Left ventricle myocardium inferior (tissue), 1 donor: ENCODE measurements at regions not wholly inside any gene's neighbourhood (a gene's known extent, or its start where the extent isn't known, plus 50 kb on each side); places are given as distances from the start of the nearest gene placed in this dataset.

Experiments used
- DNase-seq: peaks from one replicate; pipeline ENCODE4 v3.0.0-alpha.2; 2020
- H3K27ac ChIP-seq: fragments of 200-600 bp; replicated peaks from 2 replicates; pipeline ENCODE4 v1.8.0; 2021
- H3K27me3 ChIP-seq: fragments of 200-600 bp; 2 replicates; pipeline ENCODE4 v1.8.0; 2021; ENCODE audit warnings: low read depth
- H3K36me3 ChIP-seq: fragments of 200-600 bp; 2 replicates; pipeline ENCODE4 v1.8.0; 2021
- H3K4me1 ChIP-seq: fragments of 200-600 bp; 2 replicates; pipeline ENCODE4 v1.8.0; 2021
- H3K4me3 ChIP-seq: fragments of 200-600 bp; 2 replicates; pipeline ENCODE4 v1.8.0; 2021; ENCODE audit warnings: mild to moderate bottlenecking, moderate library complexity
- H3K9me3 ChIP-seq: fragments of 200-600 bp; replicated peaks from 2 replicates; pipeline ENCODE4 v1.8.0; 2021
- intact Hi-C: fragments of 100-400 bp; cut with micrococcal nuclease; formaldehyde crosslinking; loops from one replicate; pipeline ENCODE4 v1.11.0; 2022
- TF ChIP-seq, protein P1 (sequence below): fragments of 200-600 bp; IDR thresholded peaks from 2 replicates; pipeline ENCODE4 v1.8.0; 2021; ENCODE audit warnings: antibody characterized with exemption, mild to moderate bottlenecking, borderline replicate concordance
- donor health status: DM: no; HTN: yes; CAD: no; lungs with severe emphysema.

DNA sequence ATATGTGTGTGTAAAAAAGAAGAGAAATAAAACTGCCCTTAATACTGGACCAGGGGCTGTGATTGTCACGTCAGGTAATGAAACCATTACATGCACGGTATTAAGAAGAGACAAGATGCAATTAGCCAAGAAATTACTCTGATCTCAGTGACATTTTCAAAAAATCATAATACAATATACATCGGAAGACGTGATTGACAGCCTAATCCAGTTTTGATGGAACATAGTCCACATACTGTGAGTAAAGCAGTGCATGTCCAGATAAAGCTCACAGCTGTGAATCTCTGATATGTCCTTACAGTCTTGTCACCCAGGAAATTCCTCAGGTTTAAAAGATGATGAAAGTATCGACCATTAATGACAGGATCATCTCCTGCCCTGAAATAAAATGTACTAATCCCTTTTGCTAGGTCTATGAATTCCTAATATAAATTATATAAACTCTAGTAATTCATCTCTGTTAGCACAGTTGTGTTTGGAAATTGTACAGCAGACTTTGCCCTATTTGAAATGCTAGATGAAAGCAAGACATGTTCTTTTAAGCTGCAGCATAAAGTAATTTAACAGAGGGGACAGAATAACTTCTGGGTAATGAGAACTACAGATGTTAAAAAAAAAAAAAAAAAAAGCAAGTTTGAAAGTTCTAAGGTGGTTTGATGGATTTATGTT is 119.5 kb upstream of the TMCO5A start:
- H3K27ac ChIP-seq, result no peak overlapping the region
- peaks cover 3% of the 10 kb centered on the region for H3K27me3 ChIP-seq
- intact Hi-C loops, result no loop called here
- no peaks in the 10 kb centered on the region for H3K36me3 ChIP-seq
- TF ChIP-seq, protein P1, sequence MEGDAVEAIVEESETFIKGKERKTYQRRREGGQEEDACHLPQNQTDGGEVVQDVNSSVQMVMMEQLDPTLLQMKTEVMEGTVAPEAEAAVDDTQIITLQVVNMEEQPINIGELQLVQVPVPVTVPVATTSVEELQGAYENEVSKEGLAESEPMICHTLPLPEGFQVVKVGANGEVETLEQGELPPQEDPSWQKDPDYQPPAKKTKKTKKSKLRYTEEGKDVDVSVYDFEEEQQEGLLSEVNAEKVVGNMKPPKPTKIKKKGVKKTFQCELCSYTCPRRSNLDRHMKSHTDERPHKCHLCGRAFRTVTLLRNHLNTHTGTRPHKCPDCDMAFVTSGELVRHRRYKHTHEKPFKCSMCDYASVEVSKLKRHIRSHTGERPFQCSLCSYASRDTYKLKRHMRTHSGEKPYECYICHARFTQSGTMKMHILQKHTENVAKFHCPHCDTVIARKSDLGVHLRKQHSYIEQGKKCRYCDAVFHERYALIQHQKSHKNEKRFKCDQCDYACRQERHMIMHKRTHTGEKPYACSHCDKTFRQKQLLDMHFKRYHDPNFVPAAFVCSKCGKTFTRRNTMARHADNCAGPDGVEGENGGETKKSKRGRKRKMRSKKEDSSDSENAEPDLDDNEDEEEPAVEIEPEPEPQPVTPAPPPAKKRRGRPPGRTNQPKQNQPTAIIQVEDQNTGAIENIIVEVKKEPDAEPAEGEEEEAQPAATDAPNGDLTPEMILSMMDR, result no peak
- no peaks in the 10 kb centered on the region for H3K4me1 ChIP-seq
- no peaks in the 10 kb centered on the region for H3K9me3 ChIP-seq
- no peak overlapping the region for H3K4me3 ChIP-seq
- no peak for DNase-seq

DNA sequence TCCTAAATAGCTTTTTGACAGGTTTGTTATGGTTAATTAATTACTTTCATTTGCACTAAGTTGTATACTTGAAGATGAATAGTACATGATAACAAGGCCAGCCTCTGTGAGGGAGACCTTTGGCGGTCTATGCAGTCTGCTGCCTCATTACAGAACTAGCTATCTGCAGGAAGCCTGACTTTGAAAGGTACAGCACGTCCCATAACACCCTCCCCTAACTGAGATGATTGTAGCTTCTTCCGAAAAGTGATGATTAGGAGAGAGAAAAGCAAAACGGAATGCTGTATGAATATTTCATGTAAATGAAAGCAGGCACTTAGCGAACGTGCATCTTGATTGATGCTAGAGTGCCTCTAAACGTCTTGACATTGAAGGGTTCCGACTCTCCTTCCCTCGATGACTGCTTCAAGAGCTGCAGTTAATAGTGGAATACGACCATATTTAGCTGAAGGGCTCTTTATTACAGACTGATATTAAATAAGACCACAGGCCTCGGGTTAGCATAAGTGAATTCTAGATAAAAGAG is 116.2 kb upstream of the TMCO5A start:
- intact Hi-C loops, result no loop called here
- H3K4me1 ChIP-seq, result no peaks in the 10 kb centered on the region
- H3K9me3 ChIP-seq, result no peaks in the 10 kb centered on the region
- no peak overlapping the region for H3K4me3 ChIP-seq
- no peak overlapping the region for H3K27ac ChIP-seq
- TF ChIP-seq, protein P1, result no peak
- no peak for DNase-seq
- no peaks in the 10 kb centered on the region for H3K36me3 ChIP-seq
- peaks cover 3% of the 10 kb centered on the region for H3K27me3 ChIP-seq

DNA sequence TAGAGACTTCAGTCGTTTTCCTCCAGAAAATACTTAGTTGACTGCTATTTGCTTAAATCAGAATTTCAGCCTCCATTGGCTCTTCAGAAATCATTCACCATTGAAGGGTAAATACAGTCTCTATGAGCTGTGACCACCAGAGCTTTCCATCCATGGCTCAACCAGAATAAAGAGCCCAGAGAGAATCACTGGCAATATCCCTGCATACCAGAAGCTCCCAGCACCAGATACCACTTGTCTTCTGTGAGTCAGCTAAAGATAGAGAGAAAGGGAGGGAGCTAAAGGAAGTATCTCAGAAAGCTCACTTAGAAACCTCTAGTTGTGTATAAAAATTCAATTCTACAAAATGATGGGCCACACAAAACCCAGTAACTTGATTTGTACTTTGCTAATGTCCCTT is 115.2 kb upstream of the TMCO5A start:
- intact Hi-C loops, result no loop called here

DNA sequence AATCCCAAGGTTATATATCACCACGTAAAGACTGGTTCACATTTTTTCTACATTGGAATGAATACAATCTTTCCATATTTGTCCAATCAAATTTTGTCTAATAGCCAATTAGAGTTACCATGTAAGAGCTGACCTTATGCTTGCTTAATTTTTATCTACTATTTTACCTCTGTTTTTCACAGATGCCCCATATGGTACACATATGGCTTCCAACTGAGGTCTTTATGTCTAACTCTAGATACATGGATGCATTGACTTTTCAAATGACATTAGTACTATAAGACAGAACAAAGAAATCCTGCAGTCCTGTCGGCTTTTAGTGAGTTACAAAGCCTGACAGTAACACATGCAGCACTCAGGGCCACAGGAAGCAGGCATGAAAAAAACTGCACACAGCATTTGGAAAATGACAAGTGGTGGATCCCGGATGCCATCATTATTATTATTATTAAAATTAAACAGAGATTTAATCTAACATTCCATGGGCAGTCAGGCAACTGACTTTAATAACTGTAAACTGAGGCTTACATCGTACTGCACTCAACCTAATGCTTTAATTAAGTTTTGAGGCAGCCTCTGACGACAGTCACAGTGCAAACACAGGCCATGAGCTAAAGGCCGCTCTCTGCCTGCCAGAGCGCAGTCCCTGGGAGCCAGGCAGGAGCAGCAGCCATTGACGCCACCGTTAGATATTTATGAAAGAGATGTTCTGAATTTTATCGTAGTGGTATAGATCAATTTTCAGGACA is 113.9 kb upstream of the TMCO5A start:
- TF ChIP-seq, protein P1, result no peak
- Histone ChIP-seq H3K4me1 (no peaks in the 10 kb centered on the region), H3K27ac (no peak overlapping the region), H3K36me3 (no peaks in the 10 kb centered on the region), H3K27me3 (peaks cover 3% of the 10 kb centered on the region), H3K9me3 (no peaks in the 10 kb centered on the region), H3K4me3 (no peak overlapping the region)
- no peak for DNase-seq
- intact Hi-C loops, result no loop called here

More for the DNA sequence above, 115.2 kb upstream of the TMCO5A start:
- peaks cover 3% of the 10 kb centered on the region for H3K27me3 ChIP-seq
- no peaks in the 10 kb centered on the region for H3K9me3 ChIP-seq
- H3K4me1 ChIP-seq, result no peaks in the 10 kb centered on the region
- TF ChIP-seq, protein P1, result no peak
- DNase-seq, result no peak
- no peaks in the 10 kb centered on the region for H3K36me3 ChIP-seq
- no peak overlapping the region for H3K4me3 ChIP-seq
- no peak overlapping the region for H3K27ac ChIP-seq

DNA sequence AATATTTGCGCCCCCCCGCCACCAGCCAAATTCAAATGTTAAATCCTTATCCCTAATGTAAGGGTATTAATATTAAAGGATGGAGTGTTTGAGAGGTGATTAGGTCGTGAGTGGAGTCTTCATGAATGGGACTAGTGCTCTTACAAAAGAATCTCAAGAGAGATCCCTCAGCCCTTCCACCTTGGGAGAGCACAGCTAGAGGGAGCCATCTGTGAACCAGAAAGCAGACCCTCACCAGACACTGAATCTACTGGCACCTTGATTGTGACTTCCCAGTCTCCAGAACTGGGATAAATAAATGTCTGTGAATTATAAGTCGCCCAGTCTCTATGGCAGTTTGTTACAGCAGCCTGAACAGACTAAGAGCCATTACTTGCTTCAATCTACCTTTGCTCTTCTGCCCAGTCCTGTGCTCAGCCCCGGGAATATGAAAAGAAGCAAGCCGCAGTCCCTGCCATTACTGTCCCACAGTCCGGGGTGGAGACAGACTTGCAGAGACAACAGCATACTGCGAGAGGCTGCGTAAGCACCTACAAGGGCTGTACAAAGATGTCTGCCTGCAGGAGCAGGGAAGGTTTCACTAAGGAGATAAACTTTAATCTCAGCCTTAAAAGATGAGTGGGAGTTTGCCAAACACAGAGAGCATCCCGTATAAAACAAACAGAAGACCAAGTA is 110.7 kb upstream of the TMCO5A start:
- no peak overlapping the region for H3K4me3 ChIP-seq
- no peak for DNase-seq
- no peaks in the 10 kb centered on the region for H3K4me1 ChIP-seq
- H3K27ac ChIP-seq, result no peak overlapping the region
- no peaks in the 10 kb centered on the region for H3K27me3 ChIP-seq
- H3K36me3 ChIP-seq, result no peaks in the 10 kb centered on the region
- TF ChIP-seq, protein P1, result no peak
- H3K9me3 ChIP-seq, result no peaks in the 10 kb centered on the region
- intact Hi-C loops, result no loop called here
